GM23248 (cell line): ENCODE measurements at regions not wholly inside any gene's neighbourhood (a gene's known extent, or its start where the extent isn't known, plus 50 kb on each side); places are given as distances from the start of the nearest gene placed in this dataset.

Experiments used
- EZH2 ChIP-seq: fragments of 200-600 bp; sonication (generic); IDR thresholded peaks from 2 replicates; pipeline ENCODE4 v1.6.1; 2018; ENCODE audit warnings: antibody characterized with exemption, mild to moderate bottlenecking; ENCODE audit not compliant: insufficient read depth, poor library complexity, severe bottlenecking
- EZH2phosphoT487 ChIP-seq: fragments of 200-600 bp; sonication (generic); IDR thresholded peaks from 2 replicates; pipeline ENCODE4 v1.6.1; 2018; ENCODE audit warnings: antibody characterized with exemption, moderate library complexity, mild to moderate bottlenecking, low read depth; ENCODE audit not compliant: insufficient read depth

GRCh38 chr6:8973395-8973794 lies 538.0 kb upstream of the SLC35B3 start:
- TF ChIP-seq EZH2phosphoT487 (no peak), EZH2 (no peak)
